Upper lobe of left lung (tissue), 4 donors: ENCODE measurements at regions not wholly inside any gene's neighbourhood (a gene's known extent, or its start where the extent isn't known, plus 50 kb on each side); places are given as distances from the start of the nearest gene placed in this dataset.

ENCODE experiments used
- EP300 ChIP-seq, 4 donors: sonication (generic); formaldehyde crosslinking; IDR thresholded peaks; one replicate each; pipeline ENCODE4 v1.5.1; 2017; ENCODE audit warnings: antibody characterized with exemption in 4 of 4, control low read depth in 2 of 4
- POLR2A ChIP-seq, 4 donors: fragments of 450-650 bp; IDR thresholded peaks; one replicate each; pipeline ENCODE4 v1.5.1; 2016 to 2017; ENCODE audit warnings: antibody characterized with exemption in 4 of 4, mild to moderate bottlenecking in 2 of 4
- POLR2AphosphoS5 ChIP-seq, 2 donors: sonication (generic); formaldehyde crosslinking; IDR thresholded peaks; one replicate each; pipeline ENCODE4 v1.5.1; 2017; ENCODE audit warnings: antibody characterized with exemption in 2 of 2
- TF ChIP-seq, protein P1 (sequence below), 6 experiments: fragments of 450-650 bp in 4 of 6; fragments of 200-600 bp in 2 of 6; sonication (generic) in 2 of 6; IDR thresholded peaks; one replicate each; pipeline ENCODE4 v1.5.1; 2016 to 2019; ENCODE audit warnings: antibody characterized with exemption in 6 of 6

DNA sequence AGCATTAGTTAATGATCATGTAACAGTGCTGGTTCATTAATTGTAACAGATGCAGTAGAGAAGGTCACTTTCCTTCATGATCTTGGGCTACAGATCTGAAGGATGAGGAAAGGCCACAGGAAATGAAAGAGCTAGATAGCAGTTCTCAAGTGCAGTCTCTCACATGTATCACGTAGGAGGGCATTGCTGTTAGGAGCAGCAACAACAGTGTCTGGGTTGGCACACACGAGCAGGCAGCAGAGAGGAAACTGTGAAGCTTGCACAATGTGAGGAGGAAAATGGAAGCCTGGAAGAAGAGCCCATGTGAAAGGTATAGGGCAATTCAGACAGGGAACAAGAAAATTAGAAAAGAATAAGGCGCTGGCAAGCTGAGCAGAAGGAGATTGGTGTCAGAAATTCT is 1741.5 kb downstream of the PCDH9 start:
- TF ChIP-seq, protein P1, sequence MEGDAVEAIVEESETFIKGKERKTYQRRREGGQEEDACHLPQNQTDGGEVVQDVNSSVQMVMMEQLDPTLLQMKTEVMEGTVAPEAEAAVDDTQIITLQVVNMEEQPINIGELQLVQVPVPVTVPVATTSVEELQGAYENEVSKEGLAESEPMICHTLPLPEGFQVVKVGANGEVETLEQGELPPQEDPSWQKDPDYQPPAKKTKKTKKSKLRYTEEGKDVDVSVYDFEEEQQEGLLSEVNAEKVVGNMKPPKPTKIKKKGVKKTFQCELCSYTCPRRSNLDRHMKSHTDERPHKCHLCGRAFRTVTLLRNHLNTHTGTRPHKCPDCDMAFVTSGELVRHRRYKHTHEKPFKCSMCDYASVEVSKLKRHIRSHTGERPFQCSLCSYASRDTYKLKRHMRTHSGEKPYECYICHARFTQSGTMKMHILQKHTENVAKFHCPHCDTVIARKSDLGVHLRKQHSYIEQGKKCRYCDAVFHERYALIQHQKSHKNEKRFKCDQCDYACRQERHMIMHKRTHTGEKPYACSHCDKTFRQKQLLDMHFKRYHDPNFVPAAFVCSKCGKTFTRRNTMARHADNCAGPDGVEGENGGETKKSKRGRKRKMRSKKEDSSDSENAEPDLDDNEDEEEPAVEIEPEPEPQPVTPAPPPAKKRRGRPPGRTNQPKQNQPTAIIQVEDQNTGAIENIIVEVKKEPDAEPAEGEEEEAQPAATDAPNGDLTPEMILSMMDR (IDR thresholded peaks at IDR 0.05) = no peak
- TF ChIP-seq POLR2AphosphoS5 (IDR thresholded peaks at IDR 0.05) (no peak), POLR2A (IDR thresholded peaks at IDR 0.05) (no peak), EP300 (IDR thresholded peaks at IDR 0.05) (no peak)
